GM18498 (cell line): ENCODE measurements at regions not wholly inside any gene's neighbourhood (a gene's known extent, or its start where the extent isn't known, plus 50 kb on each side); places are given as distances from the start of the nearest gene placed in this dataset.

Experiments used
- ATAC-seq: cut with Tn5 transposase; IDR thresholded peaks from one replicate; pipeline ENCODE4 v1.9.1; 2021; ENCODE audit warnings: mild to moderate bottlenecking, moderate library complexity; ENCODE audit not compliant: unreplicated experiment

DNA sequence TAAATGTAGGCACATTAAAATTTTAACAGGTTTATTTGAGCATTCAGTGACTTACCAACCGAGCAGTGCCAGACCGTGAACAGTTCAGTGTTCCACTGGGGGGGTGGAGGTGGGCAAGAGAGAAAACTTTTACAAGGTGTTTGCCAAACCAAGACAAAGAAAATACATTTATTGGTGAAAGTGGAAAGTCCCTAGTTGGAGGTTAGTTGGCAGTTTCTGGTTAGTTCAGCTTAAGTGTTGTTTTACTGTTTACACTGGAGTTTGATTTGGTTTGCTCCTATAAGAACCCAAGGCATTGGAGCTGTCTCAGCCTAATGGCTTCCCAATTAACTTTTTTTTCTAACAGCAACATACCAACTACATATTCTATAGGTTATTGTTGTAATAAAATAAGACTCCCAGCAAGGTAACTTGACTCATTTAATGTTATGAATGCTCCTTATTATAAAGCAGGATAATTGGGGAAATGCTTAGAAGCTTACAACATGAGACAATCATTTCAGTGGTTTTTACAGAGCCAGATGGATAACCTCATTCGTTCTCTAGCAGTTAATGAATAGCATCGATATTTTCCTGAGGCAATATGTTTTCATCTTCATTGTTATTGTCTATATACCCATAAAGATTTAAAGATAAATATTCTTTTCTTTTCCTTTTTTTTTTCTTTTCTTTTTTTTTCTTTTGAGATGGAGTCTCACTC, 115.8 kb downstream of the ETNK1 start:
- no peak for ATAC-seq

DNA sequence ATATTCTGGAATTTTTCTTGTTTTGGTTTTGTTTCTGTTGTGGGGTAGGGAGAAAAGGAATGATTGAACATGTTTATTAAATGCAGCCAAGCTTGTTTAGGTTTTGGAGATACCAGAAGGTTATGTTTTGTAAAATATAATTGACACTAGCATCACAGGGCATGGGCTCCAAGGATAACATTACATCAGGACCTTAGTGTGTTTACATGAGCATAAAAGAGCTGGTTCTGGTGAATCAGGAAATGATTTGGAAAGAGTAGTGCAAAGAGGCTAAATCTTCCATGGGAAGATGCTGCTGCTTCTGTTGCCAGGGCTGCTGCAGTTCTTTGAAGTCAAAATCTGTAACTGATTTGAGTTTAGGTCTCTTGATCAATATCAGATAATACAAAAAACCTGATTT, 118.7 kb downstream of the ETNK1 start:
- no peak for ATAC-seq

DNA sequence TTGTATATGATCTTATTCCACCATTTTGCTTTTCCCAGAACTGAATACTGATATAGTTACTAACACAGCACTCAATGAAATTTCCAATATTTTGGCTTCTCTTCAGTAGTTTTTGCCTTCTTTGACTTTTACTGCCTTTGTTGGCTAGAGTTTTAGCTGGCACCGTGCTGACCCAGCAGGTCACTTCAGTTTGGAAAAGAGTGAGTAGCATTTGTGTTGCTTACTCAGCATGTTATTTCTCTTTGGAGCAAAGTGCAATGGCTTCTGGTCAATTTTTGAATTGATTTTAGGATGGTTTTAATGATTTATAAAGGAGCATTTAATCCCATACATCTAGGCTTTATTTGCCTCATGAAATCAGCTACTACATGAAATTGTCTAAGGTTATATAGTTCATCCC, 119.2 kb downstream of the ETNK1 start:
- no peak for ATAC-seq

DNA sequence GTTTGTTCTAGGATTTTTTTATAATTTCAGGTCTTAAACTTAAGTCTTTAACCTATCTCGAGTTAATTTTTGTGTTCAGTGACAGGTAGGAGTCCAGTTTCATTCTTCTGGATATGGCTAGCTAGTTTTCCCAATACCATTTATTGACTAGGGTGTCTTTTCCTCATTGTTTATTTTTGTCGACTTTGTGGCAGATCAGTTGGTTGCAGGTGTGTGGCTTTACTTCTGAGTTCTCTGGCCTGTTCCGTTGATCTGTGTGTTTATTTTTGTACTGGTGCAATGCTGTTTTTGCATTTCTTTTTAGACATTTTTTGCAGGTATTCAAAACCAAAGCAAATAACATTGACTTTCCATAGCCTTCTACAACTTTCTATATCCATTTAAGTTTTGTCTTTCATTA, 121.7 kb downstream of the ETNK1 start:
- ATAC-seq, result no peak

DNA sequence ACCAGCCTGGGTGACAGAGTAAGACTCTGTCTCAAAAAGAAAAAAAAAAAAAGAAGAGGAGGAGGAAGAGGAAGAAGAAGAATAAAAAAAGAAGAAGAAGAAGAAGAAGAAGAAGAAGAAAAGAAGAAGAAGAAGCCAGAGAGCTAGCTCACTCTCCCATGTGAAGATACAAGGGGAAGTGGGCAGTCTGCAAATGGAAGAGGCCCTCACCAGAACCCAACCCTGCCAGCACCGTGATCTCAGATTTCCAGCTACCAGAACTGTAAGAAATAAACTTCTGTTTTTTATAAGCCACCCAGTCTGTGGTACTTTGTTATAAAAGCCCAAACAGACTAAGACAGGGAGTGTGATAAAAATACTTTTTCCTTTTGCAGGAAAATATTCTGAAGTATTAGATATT, 130.7 kb downstream of the ETNK1 start:
- ATAC-seq, result no peak

DNA sequence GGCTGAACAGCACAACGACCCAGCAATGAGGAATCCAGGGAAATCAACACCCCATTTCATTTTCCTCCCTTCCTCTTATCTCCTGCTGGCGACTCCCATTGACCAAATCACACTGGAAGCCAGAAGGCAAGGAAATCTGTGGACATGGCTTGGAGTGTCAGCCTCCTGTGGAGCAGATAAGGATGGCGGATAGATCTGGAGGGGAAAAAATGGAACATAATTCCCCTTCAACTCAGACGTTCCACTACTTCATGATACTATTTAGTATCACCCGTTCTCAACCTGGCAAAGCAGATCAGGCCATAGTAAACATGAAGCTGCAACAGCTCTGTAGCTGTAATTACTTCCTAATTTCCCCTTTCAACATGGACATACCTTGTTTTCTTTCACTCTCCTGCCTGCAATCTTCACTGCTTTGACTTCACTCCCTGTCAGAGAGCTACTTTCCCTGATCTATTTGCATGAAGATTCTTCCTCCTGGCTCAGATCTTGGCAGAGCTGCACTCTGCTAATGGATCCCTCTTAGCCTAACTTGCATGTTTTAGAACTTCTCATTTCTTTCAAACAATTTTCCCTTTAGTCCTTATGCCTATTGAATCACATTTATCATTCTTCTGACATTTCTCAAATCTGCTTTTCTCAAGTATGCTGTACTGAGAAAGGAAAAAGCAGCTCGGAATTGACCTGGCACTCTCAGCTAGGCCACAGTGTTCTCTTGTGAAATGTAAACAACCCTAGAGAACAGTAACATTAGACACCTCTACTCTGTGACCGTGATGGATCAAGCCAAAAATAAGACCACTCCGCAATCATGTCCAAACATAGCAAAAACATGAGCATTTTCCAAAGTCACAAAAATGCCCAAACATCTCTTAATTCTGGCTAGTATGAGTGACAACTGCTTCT, 135.1 kb downstream of the ETNK1 start:
- no peak for ATAC-seq

DNA sequence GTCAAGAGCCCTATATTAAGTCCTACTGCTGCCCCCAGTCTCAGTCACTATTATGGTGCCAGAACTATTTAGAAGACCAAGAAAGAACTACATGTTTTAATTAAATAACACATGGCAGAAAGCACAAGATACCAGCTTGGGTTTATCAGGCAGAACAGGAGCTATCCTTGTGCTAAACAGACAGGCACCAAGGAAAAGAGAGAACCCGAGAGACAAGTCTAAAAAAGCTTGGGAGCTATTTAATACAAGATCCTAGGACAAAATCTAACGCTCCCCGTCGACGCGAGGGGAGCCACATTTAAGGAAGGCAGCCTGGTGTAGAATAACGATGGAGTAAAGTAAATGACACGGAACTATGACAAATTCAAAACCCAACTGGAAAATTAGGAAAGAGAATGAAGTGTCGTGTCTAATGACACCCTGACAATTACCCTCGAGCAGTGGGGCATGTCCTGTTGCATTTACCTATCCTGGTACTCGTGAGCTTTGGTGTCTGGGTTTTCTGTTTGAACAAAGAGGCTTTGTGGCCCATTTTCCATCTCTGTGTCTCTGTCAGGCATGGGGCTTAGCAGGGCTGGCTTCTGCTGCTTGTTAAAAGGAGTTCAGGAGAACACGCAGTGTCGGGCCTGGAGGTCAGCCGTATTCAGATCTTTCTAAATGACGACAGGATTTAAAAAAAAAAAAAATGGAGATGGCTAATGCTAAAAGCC, 140.6 kb downstream of the ETNK1 start:
- ATAC-seq, result no peak

DNA sequence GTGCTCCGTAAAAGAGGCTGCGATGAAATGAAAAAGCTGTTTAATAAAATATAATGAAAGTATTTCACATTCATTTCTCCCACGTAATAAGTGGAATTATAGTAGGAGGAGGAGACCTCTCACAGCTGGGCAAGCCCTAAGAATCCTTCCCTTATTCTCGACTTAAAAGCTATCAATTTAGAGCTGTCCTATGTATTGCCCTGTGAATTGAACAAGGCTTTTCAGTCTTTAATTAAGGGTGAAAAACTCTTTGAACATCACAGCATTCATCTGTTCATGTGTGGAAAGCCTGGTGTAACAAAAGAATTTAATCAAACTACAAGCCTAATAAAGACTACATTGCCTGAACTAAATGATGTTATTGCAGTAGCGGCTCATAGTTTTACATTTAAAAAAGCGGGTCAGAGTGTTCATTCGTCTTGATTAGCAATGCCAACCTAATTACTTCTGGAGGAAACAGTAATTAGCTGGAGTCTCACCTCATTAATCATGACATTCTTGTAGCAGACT, 142.0 kb downstream of the ETNK1 start:
- no peak for ATAC-seq

DNA sequence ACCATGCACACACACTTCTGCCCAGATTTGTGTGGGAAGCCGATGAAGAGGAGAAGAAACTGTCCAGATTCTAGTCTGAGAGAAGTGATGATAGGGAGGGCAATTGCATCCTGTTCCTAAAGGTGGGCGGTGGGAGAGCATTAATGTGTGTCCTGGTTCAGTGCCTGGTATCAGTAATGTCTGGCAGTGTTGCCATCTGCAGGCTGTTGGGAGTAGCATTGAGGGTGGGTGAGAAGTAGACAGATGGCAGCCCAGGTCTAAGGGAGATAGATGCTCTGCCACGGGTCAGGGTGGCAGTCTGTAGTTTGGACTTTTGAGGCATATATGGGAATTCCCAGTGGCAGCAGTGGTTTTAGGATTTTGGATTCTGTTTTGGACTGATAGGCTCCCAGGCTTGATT, 156.4 kb downstream of the ETNK1 start:
- ATAC-seq, result no peak

DNA sequence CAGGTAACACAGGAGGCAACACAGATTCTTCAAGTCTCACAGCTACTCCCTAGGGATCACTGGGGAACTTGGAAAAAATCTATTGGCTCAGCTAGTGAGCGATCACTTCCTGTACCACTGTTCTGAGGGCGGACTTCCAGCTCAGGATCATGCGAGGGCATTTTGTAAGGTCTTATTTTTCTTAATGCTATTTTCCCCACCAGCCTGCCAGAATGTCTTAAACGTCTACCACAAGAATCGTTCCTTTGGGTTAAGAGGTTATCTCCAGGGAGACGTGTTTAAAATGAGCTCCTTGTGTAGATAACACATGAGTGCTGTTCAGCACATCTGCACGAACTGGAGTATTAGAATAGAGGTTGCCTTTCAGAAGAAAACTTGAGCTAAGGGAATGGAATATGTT, 162.6 kb downstream of the ETNK1 start:
- ATAC-seq, result no peak

DNA sequence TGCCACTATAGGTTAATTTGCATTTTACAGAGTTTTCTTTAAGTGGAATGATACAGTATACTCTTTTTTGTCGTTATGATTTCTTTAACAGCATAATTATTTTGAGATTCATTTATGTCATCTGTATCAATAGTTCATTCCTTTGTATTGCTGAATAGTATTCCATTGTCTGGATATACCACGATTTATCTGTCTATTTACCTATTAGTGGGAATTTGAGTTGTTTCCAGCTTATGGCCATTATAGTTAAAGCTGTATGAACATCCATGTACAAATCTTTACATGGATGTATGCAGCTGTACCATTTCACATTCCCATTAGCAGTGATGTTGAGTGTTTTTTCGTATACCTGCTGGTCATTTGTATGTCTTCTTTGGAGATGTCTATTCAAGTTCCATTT, 163.9 kb downstream of the ETNK1 start:
- no peak for ATAC-seq

DNA sequence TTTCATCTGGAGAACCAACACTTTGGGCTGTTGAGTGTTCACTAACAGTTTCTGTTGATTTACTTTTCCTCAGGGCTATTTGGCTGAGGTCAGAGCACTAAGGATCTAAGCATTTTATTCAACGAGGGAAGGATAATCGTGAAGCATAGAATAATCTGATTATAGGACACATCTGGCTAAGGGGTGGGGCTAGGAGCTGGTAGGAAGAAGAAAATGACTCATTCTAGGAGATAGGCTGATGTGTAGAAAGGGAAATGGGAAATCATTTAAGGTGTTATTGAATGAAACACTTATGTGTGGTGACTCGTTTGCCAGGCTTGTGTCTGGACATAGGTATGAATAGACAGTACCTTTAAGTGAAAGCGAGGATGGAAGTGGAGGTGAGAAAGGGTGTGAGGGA, 167.2 kb downstream of the ETNK1 start:
- ATAC-seq, result no peak

DNA sequence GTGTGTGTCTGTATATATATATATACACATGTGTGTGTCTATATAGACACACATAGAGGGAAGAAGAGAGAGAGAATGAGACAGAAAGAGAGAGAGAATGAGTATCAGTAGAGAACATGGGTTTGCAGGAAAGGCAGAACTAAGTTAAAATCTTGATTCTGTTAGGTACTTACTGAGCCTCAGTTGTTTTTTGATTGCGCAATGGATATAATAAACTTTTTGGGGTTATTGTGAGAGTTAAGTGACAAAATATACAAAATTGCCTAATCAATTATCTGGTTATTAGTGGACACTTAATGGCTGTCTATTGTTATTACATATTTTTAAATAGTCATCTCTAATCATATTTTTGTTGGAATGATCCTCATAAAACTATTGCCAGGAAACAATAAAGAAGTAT, 169.0 kb downstream of the ETNK1 start:
- no peak for ATAC-seq

DNA sequence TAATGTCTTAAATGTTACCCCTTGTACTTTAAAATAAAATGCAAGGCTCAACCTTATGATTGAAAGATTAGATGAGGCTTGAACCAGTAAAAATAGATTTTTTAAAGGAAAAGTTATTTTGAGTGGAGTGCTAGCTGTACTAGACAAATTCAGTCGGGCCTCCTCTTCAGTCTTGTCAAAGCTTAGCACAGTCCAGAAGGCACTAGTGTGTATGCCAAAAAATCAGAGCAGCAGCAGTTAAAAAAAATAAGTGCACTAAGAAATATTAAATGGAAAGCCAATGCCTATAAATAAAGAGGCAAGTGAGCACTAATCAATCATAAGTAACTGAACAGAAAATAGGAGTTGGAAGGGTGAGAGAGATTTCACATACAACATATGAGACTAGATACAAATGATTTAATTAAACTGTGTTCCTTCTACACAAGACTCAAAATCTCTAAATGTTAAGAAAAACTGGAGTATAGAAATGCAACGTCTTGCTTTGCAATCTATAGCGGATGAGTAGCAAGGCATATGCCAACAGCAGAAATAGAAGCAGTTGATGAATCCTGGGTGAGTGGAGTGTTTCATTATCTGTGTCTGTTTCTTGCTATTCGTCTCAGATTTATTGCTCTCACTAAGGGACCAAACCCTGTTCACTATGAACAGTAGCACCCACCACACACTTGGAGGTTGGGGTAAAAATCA, 172.1 kb downstream of the ETNK1 start:
- no peak for ATAC-seq

DNA sequence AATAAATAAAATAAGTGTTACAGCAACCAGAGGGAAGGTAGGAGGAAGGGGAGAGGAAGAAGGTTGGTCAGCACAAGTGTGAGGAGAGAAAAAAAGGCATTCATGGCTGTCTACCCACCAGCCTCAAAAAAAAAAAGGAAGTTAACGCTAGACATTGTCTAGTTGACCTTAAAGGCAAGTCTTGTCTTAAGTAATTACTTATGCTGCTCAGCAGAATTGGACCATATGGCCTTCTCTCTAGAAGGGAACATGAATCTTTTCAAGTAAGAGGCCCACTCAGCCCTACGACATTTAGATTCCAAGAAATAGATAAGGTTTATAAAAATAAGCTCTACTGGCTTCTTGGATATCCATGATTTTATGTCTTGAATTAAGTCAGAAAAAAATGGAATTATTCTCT, 172.7 kb downstream of the ETNK1 start:
- ATAC-seq, result no peak

DNA sequence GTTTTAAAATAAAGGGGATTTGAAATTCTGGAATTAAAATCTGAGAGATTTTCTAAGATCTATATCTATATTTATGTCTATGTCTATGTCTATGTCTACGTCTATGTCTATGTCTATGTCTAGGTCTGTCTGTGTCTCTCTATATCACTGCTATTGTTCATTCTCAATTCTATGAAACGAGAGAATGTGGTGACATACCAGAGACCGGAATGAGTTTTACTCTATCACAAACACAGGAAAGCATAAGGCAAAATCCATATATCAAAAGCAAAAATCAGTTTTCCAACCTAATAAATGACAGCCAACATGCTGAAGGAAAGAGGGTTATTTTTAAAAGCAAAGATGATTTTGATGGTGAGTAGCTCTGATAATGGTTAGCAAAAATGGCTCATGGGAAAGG, 173.1 kb downstream of the ETNK1 start:
- no peak for ATAC-seq

DNA sequence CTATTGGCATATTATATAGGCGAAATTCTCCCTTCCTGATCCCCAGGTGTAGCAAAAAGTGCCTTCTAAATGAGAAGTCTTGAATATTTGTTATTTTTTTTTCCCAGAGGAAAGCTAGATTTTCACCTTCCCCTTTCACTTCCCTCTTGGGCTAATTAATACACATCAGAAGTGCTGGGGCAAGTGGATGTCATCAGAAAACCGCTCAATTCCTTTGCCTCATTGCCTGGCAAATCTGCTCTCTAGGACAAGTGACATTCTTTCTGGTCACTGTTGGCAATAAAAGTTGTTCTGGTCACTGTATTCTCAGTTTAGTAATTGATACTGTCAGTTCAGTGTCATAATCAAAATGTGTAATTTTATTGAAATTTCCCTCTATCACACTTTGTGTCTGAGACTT, 174.5 kb downstream of the ETNK1 start:
- ATAC-seq, result no peak

DNA sequence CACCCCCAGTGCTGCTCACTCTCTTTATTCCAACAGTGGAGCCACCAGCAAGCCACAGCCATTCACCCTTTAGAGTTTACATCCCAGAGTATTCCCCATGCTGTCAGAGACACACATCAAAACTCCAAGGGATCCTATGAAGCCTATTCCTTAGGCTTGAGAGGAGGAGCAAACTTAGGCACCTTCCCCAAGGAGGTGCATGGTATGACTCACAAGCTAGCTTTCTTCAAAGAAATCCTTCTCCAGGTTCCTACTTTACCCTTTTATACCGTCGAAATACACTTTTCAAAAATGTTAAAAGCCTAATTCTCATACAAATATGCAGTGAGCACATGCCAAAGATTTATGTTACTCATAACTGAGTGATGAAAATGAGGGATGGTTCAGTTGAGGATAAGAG, 175.4 kb downstream of the ETNK1 start:
- ATAC-seq, result no peak

DNA sequence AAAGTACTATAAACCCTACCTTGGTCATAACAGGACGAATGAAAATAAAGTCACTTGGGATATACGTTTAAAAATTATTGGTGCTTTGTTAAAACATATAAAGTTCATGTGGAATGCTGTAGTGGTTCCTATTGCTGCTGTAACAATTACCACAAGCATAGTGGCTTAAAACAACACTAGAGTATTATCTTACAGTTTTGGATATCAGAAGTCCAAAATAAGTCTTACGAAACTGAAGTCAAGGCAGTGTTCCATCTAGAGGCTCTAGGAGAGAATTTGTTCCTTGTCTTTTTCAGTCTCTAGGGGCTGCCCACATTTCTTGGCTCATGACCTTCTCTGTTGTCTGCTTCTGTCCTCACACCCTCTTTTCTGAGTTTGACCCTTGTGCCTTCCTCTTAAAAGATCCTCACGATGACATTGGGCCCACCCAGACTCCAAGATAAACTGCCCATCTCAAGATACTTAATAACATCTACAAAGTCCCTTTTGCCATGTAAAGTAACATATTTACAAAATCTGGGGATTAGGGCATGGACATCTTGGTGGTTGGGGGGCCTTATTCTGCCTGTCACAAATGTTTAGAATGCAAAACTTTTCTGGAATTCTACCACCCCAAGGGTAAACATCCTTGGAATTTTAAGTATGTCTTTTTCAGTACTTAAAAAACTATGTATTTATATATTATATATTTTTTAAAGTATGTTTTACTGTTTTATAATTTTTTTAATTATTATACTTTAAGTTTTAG, 178.1 kb downstream of the ETNK1 start:
- ATAC-seq, result no peak

DNA sequence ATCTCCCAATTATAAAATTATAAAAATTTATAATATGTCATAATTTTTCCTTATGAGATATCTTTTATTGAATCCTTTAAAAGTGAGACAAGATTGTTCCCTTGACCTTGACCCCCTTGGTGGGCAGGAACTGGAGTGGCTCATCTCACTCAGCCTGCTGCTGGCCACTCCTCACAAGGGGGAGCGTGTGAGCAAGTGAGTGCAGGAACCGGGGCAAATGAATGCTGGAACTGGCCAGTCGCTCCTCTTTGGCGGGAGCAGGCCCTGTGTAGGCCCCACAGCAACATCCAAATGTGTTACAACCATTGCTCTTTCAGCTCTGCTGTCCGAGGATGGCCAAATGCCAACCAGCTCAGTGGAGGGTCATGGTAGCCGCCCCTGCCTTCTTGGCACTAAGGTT, 178.8 kb downstream of the ETNK1 start:
- no peak for ATAC-seq
